K562 (cell line): ENCODE measurements at regions not wholly inside any gene's neighbourhood (a gene's known extent, or its start where the extent isn't known, plus 50 kb on each side); places are given as distances from the start of the nearest gene placed in this dataset.
A peak's percentile ranks its signal among the peaks of the same experiment; 100 is the strongest.

Source experiments
- ATAC-seq: fragments of 200-7000 bp; cut with Tn5 transposase; 3 replicates; pipeline ENCODE4 v1.9.1; 2020; ENCODE audit warnings: moderate library complexity
- BruUV-seq: library from RNA; stranded (reverse); fragments of 400-500 nt; replicated peaks from 2 replicates; lab custom pipeline; 2021; lab: Mats Ljungman, UMichigan
- CTCF ChIA-PET: fragments of 300-600 bp; formaldehyde crosslinking; extraction: SDS; loops from one replicate; lab custom pipeline; 2021; ENCODE audit warnings: low intra/inter-chr PET ratio; lab: Yijun Ruan, JAX
- POLR2A ChIA-PET: fragments of 300-600, 350-650 bp; sonication (Branson Sonifier 250); formaldehyde crosslinking; extraction: SDS; loops from one replicate; lab custom pipeline; 2021; ENCODE audit warnings: antibody characterized with exemption, inconsistent platforms; lab: Yijun Ruan, JAX
- DNase-seq, 4 experiments: peaks; one replicate each; pipeline versions ENCODE4 v3.0.0 to v3.0.0-alpha.2; 2011 to 2018; ENCODE audit warnings: low spot score in 3 of 4, mixed read lengths in 3 of 4; ENCODE audit errors: extremely low read depth in 1 of 4
- FAIRE-seq: peaks from 2 replicates; lab custom pipeline; 2011; peaks lifted over from hg19 to GRCh38; lab: Jason Lieb, UNC
- H2AFZ ChIP-seq: 2 replicates; pipeline ENCODE4 v1.6.0; 2011; ENCODE audit warnings: low read depth, low read length, control low read depth, inconsistent platforms
- H3K27ac ChIP-seq: fragments of 200-600 bp; 3 replicates; pipeline ENCODE4 v1.8.0; 2011; ENCODE audit warnings: low read depth, mild to moderate bottlenecking, control low read depth, inconsistent platforms, low read length, moderate library complexity, mixed read lengths; ENCODE audit errors: extremely low read depth
- H3K27me3 ChIP-seq, 2 experiments: fragments of 300-600 bp in 1 of 2; 2 replicates in 1 of 2; 3 replicates in 1 of 2; pipeline versions ENCODE4 v1.6.0 to v1.8.0; 2011; ENCODE audit warnings: inconsistent platforms in 2 of 2, low read length in 2 of 2, mild to moderate bottlenecking in 1 of 2, mixed read lengths in 1 of 2, moderate library complexity in 1 of 2; ENCODE audit not compliant: control insufficient read depth in 2 of 2, insufficient read depth in 2 of 2
- H3K36me3 ChIP-seq: fragments of 300-600 bp; 3 replicates; pipeline ENCODE4 v1.8.0; 2011; ENCODE audit warnings: mild to moderate bottlenecking, low read length, inconsistent platforms; ENCODE audit not compliant: control insufficient read depth, insufficient read depth
- H3K4me1 ChIP-seq, 2 experiments: fragments of 200-600 bp in 1 of 2; replicated peaks in 1 of 2; 2 replicates in 1 of 2; 3 replicates in 1 of 2; pipeline versions ENCODE4 v1.5.1 to v1.8.0; 2011; ENCODE audit warnings: inconsistent platforms in 2 of 2, low read length in 2 of 2, mild to moderate bottlenecking in 1 of 2, mixed read lengths in 1 of 2, moderate library complexity in 1 of 2; ENCODE audit not compliant: control insufficient read depth in 2 of 2, insufficient read depth in 2 of 2
- H3K4me2 ChIP-seq: 2 replicates; pipeline ENCODE4 v1.6.1; 2011; ENCODE audit warnings: low read length, control low read depth, inconsistent platforms, mixed read lengths; ENCODE audit not compliant: insufficient read depth
- H3K4me3 ChIP-seq: fragments of 200-600 bp; sonication (generic), shearing (Covaris generic); 2 replicates; pipeline ENCODE4 v1.5.1; 2016; ENCODE audit warnings: control low read depth, inconsistent platforms
- H3K79me2 ChIP-seq: fragments of 200-600 bp; 3 replicates; pipeline ENCODE4 v1.8.0; 2011; ENCODE audit warnings: low read length, inconsistent platforms; ENCODE audit not compliant: control insufficient read depth, insufficient read depth
- H3K9ac ChIP-seq, 2 experiments: 2 replicates each; pipeline versions ENCODE4 v1.6.0 to v1.6.1; 2011; ENCODE audit warnings: low read depth in 2 of 2, low read length in 2 of 2, control low read depth in 1 of 2, inconsistent platforms in 1 of 2, mild to moderate bottlenecking in 1 of 2, mixed read lengths in 1 of 2; ENCODE audit not compliant: insufficient read depth in 1 of 2
- H3K9me1 ChIP-seq: one replicate; pipeline ENCODE4 v1.6.0; 2011; ENCODE audit warnings: inconsistent platforms, mild to moderate bottlenecking, low read length, moderate library complexity; ENCODE audit not compliant: control insufficient read depth, insufficient read depth
- H3K9me3 ChIP-seq: replicated peaks from 2 replicates; pipeline ENCODE4 v1.5.1; 2011; ENCODE audit warnings: low read depth, low read length, inconsistent platforms; ENCODE audit not compliant: control insufficient read depth, insufficient read depth
- H4K20me1 ChIP-seq: replicated peaks from 2 replicates; pipeline ENCODE4 v1.6.1; 2011; ENCODE audit warnings: low read length, inconsistent platforms, mixed read lengths; ENCODE audit not compliant: control insufficient read depth, insufficient read depth
- ADNP ChIP-seq: fragments of 200-800 bp; sonication (Bioruptor generic); IDR thresholded peaks from 2 replicates; pipeline ENCODE4 v1.6.1; 2016; ENCODE audit warnings: missing genetic modification characterization, missing compliant biosample characterization
- CAMTA2 ChIP-seq: fragments of 250-450 bp; sonication (Bioruptor Pico); conservative IDR thresholded peaks from 2 replicates; pipeline ENCODE4 v1.5.1; 2022
- CBX8 ChIP-seq: fragments of 200-600 bp; sonication (generic); IDR thresholded peaks from 2 replicates; pipeline ENCODE4 v1.6.1; 2012; ENCODE audit warnings: borderline replicate concordance, mixed run types, low read depth, mild to moderate bottlenecking, moderate library complexity, mixed read lengths, low read length, control low read depth, inconsistent platforms; ENCODE audit not compliant: poor library complexity, severe bottlenecking; ENCODE audit errors: extremely low read depth
- EGR1 ChIP-seq: fragments of 450-650 bp; conservative IDR thresholded peaks from 2 replicates; pipeline ENCODE4 v1.6.1; 2017; ENCODE audit warnings: mild to moderate bottlenecking
- ESRRB ChIP-seq: fragments of 250-450 bp; sonication (Bioruptor Pico); IDR thresholded peaks from 2 replicates; pipeline ENCODE4 v1.5.0; 2020; ENCODE audit warnings: mild to moderate bottlenecking, moderate library complexity, borderline replicate concordance
- HEY1 ChIP-seq: fragments of 250-450 bp; sonication (Bioruptor Pico); IDR thresholded peaks from 2 replicates; pipeline ENCODE4 v1.5.0; 2020; ENCODE audit warnings: mild to moderate bottlenecking, moderate library complexity, borderline replicate concordance
- NFRKB ChIP-seq: fragments of 450-650 bp; IDR thresholded peaks from 2 replicates; pipeline ENCODE4 v1.6.1; 2016; ENCODE audit warnings: low read depth
- RAD51 ChIP-seq: fragments of 450-650 bp; IDR thresholded peaks from 2 replicates; pipeline ENCODE4 v1.7.1; 2016; ENCODE audit warnings: low read depth, mild to moderate bottlenecking, borderline replicate concordance
- SMARCE1 ChIP-seq: fragments of 450-650 bp; IDR thresholded peaks from 2 replicates; pipeline ENCODE4 v1.7.1; 2016; ENCODE audit warnings: mild to moderate bottlenecking
- THAP12 ChIP-seq: fragments of 250-450 bp; sonication (Bioruptor Pico); IDR thresholded peaks from 2 replicates; pipeline ENCODE4 v1.9.0; 2021; ENCODE audit warnings: mild to moderate bottlenecking, inconsistent platforms
- ZBTB2 ChIP-seq: fragments of 450-650 bp; IDR thresholded peaks from 2 replicates; pipeline ENCODE4 v1.6.1; 2016; ENCODE audit warnings: antibody characterized with exemption
- ZBTB49 ChIP-seq: sonication (generic); formaldehyde crosslinking; IDR thresholded peaks from 2 replicates; pipeline ENCODE4 v1.8.0; 2022; ENCODE audit warnings: missing genetic modification reagents, mild to moderate bottlenecking, borderline replicate concordance
- ZNF121 ChIP-seq: sonication (generic); formaldehyde crosslinking; conservative IDR thresholded peaks from 2 replicates; pipeline ENCODE4 v1.8.0; 2022; ENCODE audit warnings: missing genetic modification reagents
- ZNF146 ChIP-seq: IDR thresholded peaks from one replicate; pipeline ENCODE4 v1.6.1; 2018; ENCODE audit warnings: missing compliant biosample characterization; ENCODE audit not compliant: unreplicated experiment
- ZNF583 ChIP-seq: fragments of 250-450 bp; sonication (Bioruptor Pico); IDR thresholded peaks from 2 replicates; pipeline ENCODE4 v1.4.0; 2020
- ZNF76 ChIP-seq: fragments of 250-450 bp; sonication (Bioruptor Pico); IDR thresholded peaks from 2 replicates; pipeline ENCODE4 v1.4.0; 2020; ENCODE audit warnings: mild to moderate bottlenecking, moderate library complexity, borderline replicate concordance
- ZNF764 ChIP-seq: fragments of 250-450 bp; sonication (Bioruptor Pico); IDR thresholded peaks from 2 replicates; pipeline ENCODE4 v1.4.0; 2020; ENCODE audit warnings: low read depth, mild to moderate bottlenecking, moderate library complexity
- WGBS: fragments of 100-300 bp; shearing (Covaris generic); methylation state at CpG from one replicate; pipeline ENCODE4 v1.1.6; 2016; ENCODE audit warnings: low coverage, mixed read lengths; ENCODE audit not compliant: insufficient coverage; ENCODE audit errors: missing lambda C conversion rate; 5-methylcytosine and 5-hydroxymethylcytosine counted together
- in situ Hi-C: fragments of 300-500 bp; cut with MboI; formaldehyde crosslinking; loops from 4 replicates; pipeline ENCODE4 v1.15.0; 2018; ENCODE audit warnings: inconsistent platforms, mixed read lengths
- intact Hi-C: fragments of 100-400 bp; cut with micrococcal nuclease; formaldehyde crosslinking; loops from 2 replicates; pipeline ENCODE4 v1.14.2; 2022

- no peak for TF ChIP-seq CBX8
- no peak for TF ChIP-seq ZNF583 (CRISPR knock-in tag)
- TF ChIP-seq RAD51 = peak; percentile 41; the same call in 1 of the 2 replicates
- no peak for TF ChIP-seq CAMTA2 (CRISPR knock-in tag)
- TF ChIP-seq, all 486 proteins: peak for 8
Observed at GRCh38 chr9:105994970-105995369, 300.6 kb downstream of the TMEM38B start (continued).

- FAIRE-seq = no peak
- no peaks in the 10 kb centered on the region for H3K9me1 ChIP-seq
- no TSS peak for BruUV-seq
- POLR2A ChIA-PET = no interaction called here
- no peak overlapping the region for H3K4me3 ChIP-seq
- H3K9me3 ChIP-seq = no peaks in the 10 kb centered on the region
- no peaks in the 10 kb centered on the region for H3K36me3 ChIP-seq
- no peaks in the 10 kb centered on the region for H3K79me2 ChIP-seq
- H3K9ac ChIP-seq = no peak overlapping the region
- in situ Hi-C loops (no loop called here), intact Hi-C loops (no loop called here)
- no peaks in the 10 kb centered on the region for H3K27me3 ChIP-seq
- no peak for DNase-seq
- no peak for TF ChIP-seq ZNF146
- TF ChIP-seq ZNF76 (CRISPR knock-in tag) = no peak
- TF ChIP-seq EGR1 = no peak
- TF ChIP-seq NFRKB = no peak
- TF ChIP-seq HEY1 (CRISPR knock-in tag) = no peak
- TF ChIP-seq ADNP = no peak
- no peak for TF ChIP-seq ZNF764 (CRISPR knock-in tag)
- TF ChIP-seq ZBTB49 (CRISPR knock-in tag) = no peak
- TF ChIP-seq ZBTB2 = no peak
- TF ChIP-seq ZNF121 (CRISPR knock-in tag) = no peak
- no peak for TF ChIP-seq ESRRB
- no peak for TF ChIP-seq THAP12 (CRISPR knock-in tag)
- TF ChIP-seq SMARCE1 = no peak
- no peaks in the 10 kb centered on the region for H3K4me1 ChIP-seq
- CTCF ChIA-PET = no interaction called here
- WGBS = 1% methylated on average over 4 of the region's 4 CpGs
- H3K4me2 ChIP-seq = no peak overlapping the region
- ATAC-seq = no peak
- no peak overlapping the region for H2AFZ ChIP-seq
- H4K20me1 ChIP-seq = no peaks in the 10 kb centered on the region
- H3K27ac ChIP-seq = no peak overlapping the region
Observed at GRCh38 chr9:106017198-106017740, 322.9 kb downstream of the TMEM38B start.
